Stimulated activated naive B cell treated with anti-CD40 and anti-IgM and Interleukin-4, amounts not matched to agents 10 μg/mL and 1 μg/mL and 100 μg/mL, for 72 hours (primary cell): ENCODE measurements at regions not wholly inside any gene's neighbourhood (a gene's known extent, or its start where the extent isn't known, plus 50 kb on each side); places are given as distances from the start of the nearest gene placed in this dataset.

Experiments used
- ATAC-seq, 2 donors: fragments of 150-1000 bp; cut with Tn5 transposase; replicated peaks; 2 replicates each; pipeline ENCODE4 v1.10.0; 2021; ENCODE audit warnings: moderate library complexity in 1 of 2
- DNase-seq: peaks from one replicate; pipeline ENCODE4 v3.0.0; 2021
- H3K27ac Mint-ChIP-seq: one replicate; pipeline ENCODE4 v1.8.0; 2022; ENCODE audit warnings: mild to moderate bottlenecking, mixed read lengths
- H3K27me3 Mint-ChIP-seq, 2 donors: one replicate each; pipeline ENCODE4 v1.8.0; 2022; ENCODE audit warnings: mixed read lengths in 2 of 2
- H3K36me3 Mint-ChIP-seq, 2 donors: one replicate each; pipeline ENCODE4 v1.8.0; 2022; ENCODE audit warnings: mixed read lengths in 2 of 2, mild to moderate bottlenecking in 1 of 2
- H3K4me1 Mint-ChIP-seq, 2 donors: one replicate each; pipeline ENCODE4 v1.8.0; 2022; ENCODE audit warnings: mixed read lengths in 2 of 2, mild to moderate bottlenecking in 1 of 2
- H3K4me3 Mint-ChIP-seq, 2 donors: one replicate each; pipeline ENCODE4 v1.8.0; 2022; ENCODE audit warnings: mild to moderate bottlenecking in 2 of 2, mixed read lengths in 2 of 2, moderate library complexity in 1 of 2
- H3K9me3 Mint-ChIP-seq, 2 donors: one replicate each; pipeline ENCODE4 v1.8.0; 2022; ENCODE audit warnings: mixed read lengths in 2 of 2, mild to moderate bottlenecking in 1 of 2

DNA sequence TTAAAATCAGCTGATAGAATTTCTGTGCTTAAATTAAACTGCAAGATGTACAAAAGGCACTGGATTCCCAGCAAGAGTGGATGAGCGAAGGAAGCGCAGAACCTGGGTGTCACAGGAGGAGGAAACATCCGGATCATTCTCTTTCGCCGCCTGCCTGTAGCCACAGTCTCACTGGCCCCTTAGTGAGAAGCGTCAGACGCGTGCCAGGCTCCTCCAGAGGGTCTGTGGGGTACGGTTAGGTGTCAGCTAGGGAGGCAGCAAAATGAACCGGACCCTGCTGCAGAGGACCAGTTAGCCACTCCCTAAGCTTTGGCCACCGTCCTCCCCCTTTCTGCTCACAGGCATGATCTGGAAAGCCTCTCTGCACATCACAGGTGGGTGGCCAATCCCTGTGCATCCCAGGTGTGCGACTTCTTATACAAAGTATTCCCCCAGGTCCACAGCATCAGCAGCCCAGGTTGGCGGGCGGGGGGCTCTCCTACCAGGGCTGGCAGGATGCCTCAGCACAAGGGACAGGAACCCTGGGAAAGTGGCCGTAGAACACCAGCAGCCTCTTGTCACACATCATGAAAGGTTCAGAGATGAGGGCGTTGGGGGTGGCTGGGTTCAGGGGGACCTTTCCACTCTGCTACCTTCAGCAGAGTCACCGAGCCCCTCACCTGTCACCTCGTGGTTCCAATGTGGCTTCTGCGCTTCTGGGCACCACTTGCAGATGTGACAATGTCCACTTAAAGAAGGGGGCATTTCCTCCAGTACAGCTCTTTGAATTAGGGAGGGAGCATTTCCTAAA is 61.1 kb upstream of the SLC66A3 start:
- no peaks in the 10 kb centered on the region for H3K4me1 Mint-ChIP-seq
- H3K9me3 Mint-ChIP-seq = no peaks in the 10 kb centered on the region
- DNase-seq (no peak), ATAC-seq (no peak)
- H3K4me3 Mint-ChIP-seq = no peak overlapping the region
- H3K27ac Mint-ChIP-seq = no peak overlapping the region
- H3K27me3 Mint-ChIP-seq = peaks cover 6 to 13% of the 10 kb centered on the region in 2 donors
- H3K36me3 Mint-ChIP-seq = no peaks in the 10 kb centered on the region

DNA sequence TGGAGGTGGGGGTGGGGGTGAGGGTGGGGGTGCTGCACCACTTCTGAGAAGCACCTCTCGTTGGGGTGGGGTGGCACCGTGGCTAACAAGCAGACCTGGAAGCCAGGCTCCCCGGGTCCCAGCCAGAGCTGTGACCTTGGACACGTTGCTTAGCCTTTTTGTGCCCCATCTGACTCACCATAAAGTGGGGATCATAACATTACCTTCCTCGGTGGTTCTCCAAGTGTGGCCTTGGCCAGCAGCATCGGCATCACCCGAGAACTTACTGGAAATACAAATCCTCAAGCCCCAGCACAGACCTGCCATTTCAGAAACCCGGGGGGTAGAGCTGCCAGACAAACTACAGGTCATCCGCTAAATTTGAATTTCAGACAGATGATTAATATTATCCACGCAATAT is 58.7 kb upstream of the SLC66A3 start:
- Mint-ChIP-seq H3K4me1 (no peaks in the 10 kb centered on the region), H3K27me3 (peaks cover 14 to 33% of the 10 kb centered on the region in 2 donors), H3K9me3 (no peaks in the 10 kb centered on the region), H3K4me3 (no peak overlapping the region), H3K27ac (no peak overlapping the region), H3K36me3 (no peaks in the 10 kb centered on the region)
- no peak for DNase-seq
- no peak for ATAC-seq

DNA sequence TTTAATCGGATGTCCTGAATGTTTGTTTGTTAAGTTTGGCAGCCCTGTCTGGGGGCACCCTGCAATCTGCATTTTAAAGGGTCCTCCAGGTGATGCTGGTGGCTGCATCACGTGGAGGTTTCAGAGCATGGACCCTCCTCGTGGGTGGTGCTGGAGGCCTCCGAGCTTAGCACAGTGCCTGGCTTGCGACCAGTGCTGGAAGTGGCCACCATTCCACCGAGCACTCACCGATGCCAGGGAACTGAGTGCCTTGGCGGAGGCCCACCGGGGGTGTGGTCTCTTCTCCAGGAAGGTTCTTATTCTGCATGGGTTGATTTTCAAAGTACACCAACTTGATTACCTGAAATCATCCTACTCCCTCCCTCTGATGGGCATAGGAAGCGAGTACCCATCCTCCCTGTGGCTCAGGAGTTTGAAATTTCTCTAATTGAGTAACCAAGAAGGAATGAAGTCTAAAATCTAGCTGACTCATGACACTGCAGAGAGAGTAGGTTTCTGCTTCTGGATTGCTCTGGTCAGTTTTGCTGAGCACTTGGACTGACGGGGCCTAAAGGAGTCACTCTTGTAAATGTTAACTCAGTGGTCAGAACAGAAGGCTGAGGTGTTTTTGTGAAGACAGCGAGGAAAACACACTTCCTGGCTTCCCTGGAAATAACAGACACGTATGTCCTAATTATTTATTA is 58.1 kb upstream of the SLC66A3 start:
- H3K27ac Mint-ChIP-seq = no peak overlapping the region
- DNase-seq (no peak), ATAC-seq (no peak)
- no peaks in the 10 kb centered on the region for H3K4me1 Mint-ChIP-seq
- H3K9me3 Mint-ChIP-seq = no peaks in the 10 kb centered on the region
- peaks cover 14 to 39% of the 10 kb centered on the region in 2 donors for H3K27me3 Mint-ChIP-seq
- H3K36me3 Mint-ChIP-seq = no peaks in the 10 kb centered on the region
- no peak overlapping the region for H3K4me3 Mint-ChIP-seq

DNA sequence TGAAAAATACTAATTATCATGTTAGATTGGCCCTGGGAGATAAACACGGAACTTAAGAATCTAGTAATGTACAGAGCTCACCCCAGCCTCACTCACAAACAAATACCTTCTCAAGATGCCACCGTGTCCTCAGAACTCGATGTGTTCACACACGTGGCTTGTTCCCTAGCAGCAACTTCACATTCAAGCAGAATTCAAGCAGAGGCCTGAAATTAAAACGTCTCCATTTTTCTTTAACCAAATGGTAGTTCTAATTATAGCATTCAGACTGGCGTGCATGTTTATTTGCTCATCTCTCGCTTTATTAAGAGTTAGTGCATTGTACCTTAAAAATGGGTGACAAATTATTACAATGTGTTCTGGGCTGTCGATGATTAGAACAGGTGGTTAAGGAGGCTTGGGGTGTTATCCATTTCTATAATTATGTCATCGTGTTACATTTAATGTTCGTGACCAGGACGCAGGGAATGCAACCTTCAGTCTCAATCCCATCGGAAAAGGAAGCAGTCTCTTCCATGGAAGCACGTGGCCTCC is 57.3 kb upstream of the SLC66A3 start:
- no peak for DNase-seq
- H3K4me1 Mint-ChIP-seq = no peaks in the 10 kb centered on the region
- ATAC-seq = no peak
- H3K4me3 Mint-ChIP-seq = no peak overlapping the region
- H3K27ac Mint-ChIP-seq = no peak overlapping the region
- H3K27me3 Mint-ChIP-seq = peaks cover 14 to 39% of the 10 kb centered on the region in 2 donors
- no peaks in the 10 kb centered on the region for H3K36me3 Mint-ChIP-seq
- no peaks in the 10 kb centered on the region for H3K9me3 Mint-ChIP-seq

DNA sequence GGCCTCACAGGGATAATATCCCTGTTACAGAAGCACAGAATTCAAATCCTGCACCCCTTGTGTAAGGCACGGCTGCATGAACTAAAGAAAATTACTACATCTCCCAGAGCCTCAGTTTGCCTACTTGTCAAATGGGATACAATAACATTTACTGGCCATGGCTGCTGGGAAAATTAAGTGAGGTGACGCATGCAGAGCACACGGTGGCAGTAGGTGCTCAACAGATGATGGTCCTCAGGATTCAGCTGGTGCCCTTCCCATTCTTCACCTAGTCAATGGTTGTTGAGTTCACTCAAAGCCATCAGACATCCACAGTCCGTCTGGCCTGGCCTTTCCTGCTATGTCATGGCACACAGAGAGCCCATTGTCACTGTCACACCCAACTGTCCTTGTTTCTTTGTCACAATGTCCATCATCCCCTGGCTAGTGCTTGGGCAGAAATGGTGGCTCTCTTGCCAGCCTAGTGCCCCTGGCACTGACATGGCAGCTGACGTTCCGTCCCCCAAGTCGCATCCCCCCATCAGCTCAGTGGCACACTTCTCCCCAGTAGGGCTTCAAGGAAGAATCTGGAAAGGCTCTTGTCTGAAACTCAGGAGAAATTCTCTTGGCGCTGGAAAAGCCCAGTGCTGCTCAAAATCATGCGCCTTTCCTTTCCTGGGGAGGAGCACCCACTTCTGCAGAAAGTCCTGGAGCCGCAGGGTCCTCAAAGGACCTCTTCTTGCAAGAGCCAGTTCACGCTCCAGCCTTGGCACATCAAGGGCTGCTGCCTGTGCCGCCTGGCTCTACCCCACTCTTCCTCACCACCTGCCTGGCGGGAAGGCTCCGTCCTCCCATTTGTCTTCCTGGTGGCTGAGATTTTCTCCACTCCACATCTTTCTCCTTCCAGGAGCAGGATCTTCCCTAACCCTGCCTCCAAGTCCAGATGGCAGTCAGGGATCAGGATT is 55.9 kb upstream of the SLC66A3 start:
- H3K27ac Mint-ChIP-seq = no peak overlapping the region
- H3K4me3 Mint-ChIP-seq = no peak overlapping the region
- no peaks in the 10 kb centered on the region for H3K4me1 Mint-ChIP-seq
- peaks cover 8 to 32% of the 10 kb centered on the region in 2 donors for H3K27me3 Mint-ChIP-seq
- no peaks in the 10 kb centered on the region for H3K36me3 Mint-ChIP-seq
- ATAC-seq (no peak), DNase-seq (no peak)
- no peaks in the 10 kb centered on the region for H3K9me3 Mint-ChIP-seq

DNA sequence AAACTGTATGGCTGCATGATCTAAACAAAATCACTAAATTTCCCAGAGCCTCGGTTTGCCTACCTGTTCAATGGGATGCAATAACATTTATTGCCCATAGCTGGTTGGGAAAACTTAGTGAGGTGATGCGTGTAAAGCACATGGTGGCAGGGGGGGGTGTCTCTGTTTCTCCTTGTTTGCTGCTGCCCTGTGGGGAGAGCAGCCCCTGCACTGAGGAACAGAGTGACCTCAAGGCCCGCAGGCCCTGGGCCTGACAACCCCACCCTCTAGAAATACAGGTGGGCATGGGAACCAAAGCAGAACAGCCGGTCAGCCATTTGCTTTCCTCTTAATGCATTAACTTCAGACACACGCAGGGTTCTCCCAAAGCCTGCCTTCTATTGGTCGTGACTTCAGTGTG is 55.1 kb upstream of the SLC66A3 start:
- no peak overlapping the region for H3K27ac Mint-ChIP-seq
- no peaks in the 10 kb centered on the region for H3K36me3 Mint-ChIP-seq
- DNase-seq (no peak), ATAC-seq (no peak)
- no peaks in the 10 kb centered on the region for H3K9me3 Mint-ChIP-seq
- H3K4me3 Mint-ChIP-seq = no peak overlapping the region
- H3K27me3 Mint-ChIP-seq = peaks cover 11 to 38% of the 10 kb centered on the region in 2 donors
- H3K4me1 Mint-ChIP-seq = no peaks in the 10 kb centered on the region

DNA sequence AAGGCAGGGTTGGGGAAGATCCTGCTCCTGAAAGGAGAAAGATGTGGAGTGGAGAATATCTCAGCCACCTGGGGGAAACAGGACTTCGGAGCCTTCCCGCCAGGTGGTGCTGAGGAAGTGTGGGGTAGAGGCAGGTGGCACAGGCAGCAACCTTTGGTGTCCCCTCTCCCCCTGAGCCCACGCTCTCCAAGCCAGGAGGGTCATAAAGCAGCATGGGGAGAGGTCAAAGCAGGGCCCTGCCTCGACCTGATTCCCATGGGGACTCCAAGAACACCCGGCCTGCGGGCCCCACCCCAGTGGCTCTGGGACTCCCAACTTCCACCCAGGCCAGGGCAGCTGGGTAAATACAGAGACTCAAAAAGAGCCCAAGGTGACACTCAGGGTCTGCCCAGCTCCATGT is 54.3 kb upstream of the SLC66A3 start:
- Mint-ChIP-seq H3K27ac (no peak overlapping the region), H3K27me3 (peaks cover 14 to 36% of the 10 kb centered on the region in 2 donors), H3K4me3 (no peak overlapping the region), H3K36me3 (no peaks in the 10 kb centered on the region), H3K4me1 (no peaks in the 10 kb centered on the region), H3K9me3 (no peaks in the 10 kb centered on the region)
- ATAC-seq (no peak), DNase-seq (no peak)

DNA sequence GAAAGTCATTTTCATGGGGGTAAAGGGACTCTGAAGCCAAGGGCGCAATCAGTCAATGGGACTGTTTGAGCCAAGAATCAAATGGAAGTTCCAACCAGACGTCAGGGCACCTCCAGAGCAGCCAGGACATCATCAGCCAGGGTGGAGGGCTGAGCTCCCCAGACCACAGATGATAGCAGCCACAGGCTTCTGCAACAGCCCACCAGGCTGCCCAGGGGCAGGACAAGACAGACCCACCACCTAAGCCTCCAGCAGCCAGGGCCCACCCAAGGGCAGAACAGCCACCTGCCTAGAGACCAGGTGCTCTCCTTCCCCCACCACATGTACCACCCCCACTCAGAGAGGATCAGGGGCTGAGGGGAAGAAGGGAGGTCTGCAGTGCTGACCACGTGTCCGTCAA is 53.8 kb upstream of the SLC66A3 start:
- Mint-ChIP-seq H3K9me3 (no peaks in the 10 kb centered on the region), H3K27ac (no peak overlapping the region), H3K4me1 (no peaks in the 10 kb centered on the region), H3K27me3 (peaks cover 15 to 36% of the 10 kb centered on the region in 2 donors), H3K4me3 (no peak overlapping the region), H3K36me3 (no peaks in the 10 kb centered on the region)
- ATAC-seq = no peak
- DNase-seq = no peak

DNA sequence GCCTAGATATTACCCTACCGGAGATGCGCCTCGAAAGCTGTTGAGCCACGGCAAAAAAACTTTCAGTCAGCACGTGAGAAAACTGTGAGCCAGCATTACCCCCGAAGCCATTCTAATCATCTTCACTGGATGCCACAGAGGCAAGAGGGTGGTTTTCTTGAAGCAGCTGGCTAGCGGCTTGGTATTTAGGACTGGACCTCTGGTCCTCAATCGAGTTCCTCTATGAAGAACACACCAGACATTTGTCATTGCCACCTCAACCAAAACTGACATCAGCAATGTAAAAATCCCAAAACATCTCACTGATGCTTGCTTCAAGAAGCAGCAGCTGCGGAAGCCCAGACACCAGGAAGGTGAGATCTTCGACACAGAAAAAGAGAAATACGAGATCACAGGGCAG is 52.8 kb upstream of the SLC66A3 start:
- Mint-ChIP-seq H3K4me1 (no peaks in the 10 kb centered on the region), H3K4me3 (no peak overlapping the region), H3K27me3 (peaks cover 15 to 36% of the 10 kb centered on the region in 2 donors), H3K27ac (no peak overlapping the region), H3K9me3 (no peaks in the 10 kb centered on the region), H3K36me3 (no peaks in the 10 kb centered on the region)
- ATAC-seq (no peak), DNase-seq (no peak)

DNA sequence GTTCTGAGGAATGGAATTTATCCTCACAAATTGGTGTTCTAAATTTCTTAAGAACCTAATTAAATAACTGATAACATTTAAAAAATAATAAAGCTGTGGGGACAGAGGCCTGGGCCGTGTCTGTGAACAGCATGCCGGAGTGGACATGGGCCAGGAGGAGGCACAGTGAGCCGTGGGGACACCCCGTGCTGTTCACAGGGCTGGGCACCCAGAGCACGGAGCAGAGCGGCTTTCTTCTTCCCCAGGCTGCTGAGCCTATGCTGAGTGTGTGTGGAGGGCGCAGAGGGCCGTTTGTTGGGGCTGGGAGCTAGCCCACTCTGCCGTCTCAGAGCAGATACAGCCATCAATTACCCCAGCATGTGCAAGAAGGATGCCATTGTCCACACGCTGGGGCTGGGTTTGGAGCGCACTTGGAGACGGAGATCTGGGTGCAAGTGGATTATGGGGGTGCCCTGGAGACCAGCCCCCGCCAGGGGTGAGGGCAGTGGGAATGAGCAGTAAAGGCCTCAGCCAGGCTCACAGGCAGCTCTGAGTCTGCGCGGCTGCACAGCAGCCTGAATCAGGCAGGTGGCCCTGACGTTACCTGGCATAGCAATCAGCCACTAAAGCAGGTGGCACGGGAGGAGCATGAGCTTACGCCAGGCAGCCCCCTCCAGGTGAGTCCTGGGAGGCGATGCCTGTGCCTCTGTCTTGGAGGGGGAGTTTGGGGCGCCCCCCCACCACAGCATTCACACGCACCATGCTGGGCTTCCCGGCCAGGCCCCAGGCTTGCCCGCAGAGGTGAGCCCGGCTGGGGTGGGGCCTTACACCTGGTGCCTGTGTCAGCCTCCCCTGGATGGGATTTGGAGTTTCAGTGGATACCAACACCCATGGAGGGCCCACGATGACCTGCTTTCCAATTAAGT is 52.1 kb upstream of the SLC66A3 start:
- no peaks in the 10 kb centered on the region for H3K36me3 Mint-ChIP-seq
- no peak for ATAC-seq
- no peaks in the 10 kb centered on the region for H3K4me1 Mint-ChIP-seq
- peaks cover 15 to 36% of the 10 kb centered on the region in 2 donors for H3K27me3 Mint-ChIP-seq
- DNase-seq = no peak
- no peaks in the 10 kb centered on the region for H3K9me3 Mint-ChIP-seq
- no peak overlapping the region for H3K4me3 Mint-ChIP-seq
- H3K27ac Mint-ChIP-seq = no peak overlapping the region

DNA sequence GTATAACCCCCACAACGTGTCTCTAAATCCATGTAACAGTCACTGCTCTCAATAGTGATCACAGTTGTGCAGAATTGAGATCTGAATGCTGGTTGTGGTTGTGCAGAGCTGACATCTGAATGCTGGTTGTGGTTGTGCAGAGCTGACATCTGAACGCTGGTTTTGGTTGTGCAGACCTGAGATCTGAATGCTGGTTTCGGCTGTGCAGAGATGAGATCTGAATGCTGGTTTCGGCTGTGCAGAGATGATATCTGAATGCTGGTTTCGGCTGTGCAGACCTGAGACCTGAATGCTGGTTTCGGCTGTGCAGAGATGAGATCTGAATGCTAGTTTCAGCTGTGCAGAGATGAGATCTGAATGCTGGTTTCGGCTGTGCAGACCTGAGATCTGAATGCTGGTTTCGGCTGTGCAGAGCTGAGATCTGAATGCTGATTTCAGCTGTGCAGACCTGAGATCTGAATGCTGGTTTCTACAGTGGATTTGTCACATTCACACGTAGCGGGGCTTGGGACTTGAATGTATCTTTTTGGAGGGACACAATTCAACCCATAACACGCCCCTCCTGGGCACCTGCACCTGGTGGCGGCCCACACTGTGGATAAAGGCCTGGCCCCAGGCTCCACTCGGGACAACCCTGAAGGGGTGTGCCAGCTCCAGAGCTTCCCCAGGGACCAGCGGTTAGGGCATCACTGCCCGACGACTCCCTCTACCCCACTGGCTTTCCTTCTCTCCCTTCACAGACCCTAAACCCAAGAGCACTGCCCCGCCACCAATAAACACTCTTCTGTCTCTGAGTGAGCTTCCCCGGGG is 51.1 kb upstream of the SLC66A3 start:
- DNase-seq (no peak), ATAC-seq (no peak)
- no peak overlapping the region for H3K27ac Mint-ChIP-seq
- no peak overlapping the region for H3K4me3 Mint-ChIP-seq
- H3K9me3 Mint-ChIP-seq = no peaks in the 10 kb centered on the region
- peaks cover 15 to 36% of the 10 kb centered on the region in 2 donors for H3K27me3 Mint-ChIP-seq
- H3K4me1 Mint-ChIP-seq = no peaks in the 10 kb centered on the region
- no peaks in the 10 kb centered on the region for H3K36me3 Mint-ChIP-seq

DNA sequence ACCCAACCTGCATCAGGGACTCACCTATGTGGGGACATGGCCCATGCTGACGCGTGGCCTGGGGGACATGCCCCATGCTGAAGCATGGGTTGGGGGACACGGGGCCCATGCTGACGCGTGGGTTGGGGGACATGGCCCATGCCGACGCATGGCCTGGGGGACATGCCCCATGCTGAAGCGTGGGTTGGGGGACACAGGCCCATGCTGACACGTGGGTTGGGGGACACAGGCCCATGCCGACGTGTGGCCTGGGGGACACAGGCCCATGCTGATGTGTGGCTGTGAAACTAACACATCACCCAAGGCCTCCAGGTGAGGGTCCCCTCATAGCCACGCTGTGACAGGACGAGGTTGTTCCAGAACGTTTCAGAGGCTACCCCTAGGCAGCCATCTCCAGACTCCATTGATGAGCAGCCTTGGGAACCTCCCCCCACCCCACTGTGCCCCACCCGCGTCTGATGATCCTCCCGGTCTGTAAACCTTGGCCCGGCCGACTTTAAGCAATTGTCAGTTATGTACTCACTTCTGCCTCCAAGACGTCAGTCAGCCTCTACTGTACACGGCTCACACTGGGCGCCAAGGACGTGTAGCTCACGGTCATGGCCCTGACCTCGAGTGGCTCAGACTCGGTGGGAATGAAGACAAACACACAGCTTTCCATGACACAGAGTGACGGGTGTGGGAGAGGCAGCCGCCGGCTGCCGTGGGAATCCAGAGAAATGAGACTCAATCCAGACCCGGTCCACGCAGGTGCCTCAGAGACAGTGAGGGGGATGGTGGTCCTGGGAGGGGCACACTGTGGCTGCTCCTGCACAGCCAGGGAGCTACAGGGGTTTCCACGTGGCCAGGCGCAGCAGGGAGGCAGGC is 50.2 kb upstream of the SLC66A3 start:
- Mint-ChIP-seq H3K27ac (no peak overlapping the region), H3K27me3 (peaks cover 8 to 34% of the 10 kb centered on the region in 2 donors), H3K4me1 (no peaks in the 10 kb centered on the region), H3K36me3 (no peaks in the 10 kb centered on the region), H3K4me3 (no peak overlapping the region), H3K9me3 (no peaks in the 10 kb centered on the region)
- ATAC-seq (no peak), DNase-seq (no peak)
